ENCODE measurements at regions not wholly inside any gene's neighbourhood (a gene's known extent, or its start where the extent isn't known, plus 50 kb on each side); places are given as distances from the start of the nearest gene placed in this dataset.
"Not testable (repeated sequence)": the region's sequence is repeated elsewhere in the genome, so short reads cannot be mapped to it uniquely, and the experiment has no call there.

DNA sequence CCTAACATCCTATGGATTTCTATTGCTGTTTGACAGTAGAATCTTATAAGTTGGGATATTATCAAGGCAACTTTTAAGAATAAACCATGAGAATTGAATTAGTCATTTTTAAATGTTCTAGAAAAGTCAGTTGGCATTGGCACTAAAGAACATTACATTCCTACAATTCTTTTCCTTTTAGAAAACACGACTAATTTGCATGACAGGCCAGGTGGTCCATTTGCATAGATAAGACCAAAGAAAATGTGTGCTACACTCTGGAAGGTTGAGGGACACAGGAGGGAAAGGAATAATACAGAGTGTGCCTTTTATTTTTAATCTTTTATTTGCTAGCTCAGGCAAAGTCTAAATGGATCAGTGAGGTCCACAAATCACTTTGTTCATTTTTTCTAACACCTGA is 962.3 kb downstream of the EPHA3 start:
- no peak for DNase-seq (ENCODE audit: low read depth)

DNA sequence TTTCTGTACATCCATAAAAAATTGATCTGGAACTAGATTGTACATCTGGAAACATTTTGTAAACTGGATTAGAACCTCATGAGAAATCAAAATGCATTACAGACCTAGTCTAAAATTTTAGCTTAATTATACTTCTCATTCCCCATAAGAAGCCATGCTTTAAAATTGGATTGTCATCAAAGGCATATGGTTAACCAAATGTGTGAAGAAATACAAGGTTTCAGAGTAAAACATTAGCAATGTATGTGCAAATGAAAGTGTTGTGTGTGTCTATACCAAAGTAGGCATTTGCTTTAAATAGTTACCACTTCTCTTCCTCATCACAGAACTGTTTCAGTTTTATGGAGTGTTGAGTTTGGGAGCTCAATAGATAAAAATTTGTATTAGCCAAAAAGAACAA is 968.7 kb downstream of the EPHA3 start:
- DNase-seq (ENCODE audit: low read depth), result no peak

DNA sequence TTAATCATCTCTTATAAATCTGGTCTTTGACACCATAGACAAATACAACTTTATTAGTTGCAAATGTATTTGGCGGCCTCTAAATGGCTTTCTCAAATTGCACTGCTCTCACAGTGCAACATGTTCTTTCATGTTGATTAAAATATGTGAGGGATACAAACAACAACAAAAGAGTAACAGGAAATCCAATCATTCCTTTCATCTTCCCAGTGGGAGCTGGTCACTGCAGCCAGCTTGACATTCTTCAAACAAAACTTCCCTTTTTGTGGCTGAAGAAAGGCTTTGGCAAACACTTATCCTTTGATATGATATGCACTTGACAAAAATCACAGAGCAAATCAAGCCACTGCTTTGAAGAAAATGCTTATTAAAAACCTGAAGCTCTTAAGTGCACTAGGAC is 973.6 kb downstream of the EPHA3 start:
- DNase-seq (ENCODE audit: low read depth), result no peak

DNA sequence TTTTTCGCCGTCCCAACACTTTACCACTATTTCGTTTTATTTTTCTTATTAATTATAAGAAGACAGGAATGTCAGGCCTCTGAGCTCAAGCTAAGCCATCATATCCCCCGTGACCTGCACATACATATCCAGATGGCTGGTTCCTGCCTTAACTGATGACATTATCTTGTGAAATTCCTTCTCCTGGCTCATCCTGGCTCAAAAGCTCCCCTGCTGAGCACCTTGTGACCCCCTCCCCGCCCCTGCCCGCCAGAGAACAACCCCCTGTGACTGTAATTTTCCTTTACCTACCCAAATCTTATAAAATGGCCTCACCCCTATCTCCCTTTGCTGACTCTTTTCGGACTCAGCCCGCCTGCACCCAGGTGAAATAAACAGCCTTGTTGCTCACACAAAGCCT is 978.9 kb downstream of the EPHA3 start:
- not testable (repeated sequence) for DNase-seq (ENCODE audit: low read depth)

DNA sequence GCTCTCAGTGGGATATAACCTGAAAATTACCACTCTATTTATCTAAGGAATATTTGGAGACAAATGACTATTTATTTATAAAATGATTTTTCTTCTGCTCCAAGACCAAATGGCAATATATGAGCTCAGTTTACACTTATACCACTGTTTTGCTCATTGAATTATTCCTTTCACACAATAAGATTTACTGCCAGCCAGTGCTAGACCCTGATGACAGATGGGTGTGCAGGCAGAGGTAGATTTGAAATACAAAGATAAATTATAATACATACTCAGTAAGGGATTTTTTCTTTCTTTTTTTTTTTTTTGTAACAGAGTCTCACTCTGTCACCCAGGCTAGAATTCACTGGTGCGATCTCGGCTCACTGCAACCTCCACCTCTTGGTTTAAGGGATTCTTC is 980.3 kb downstream of the EPHA3 start:
- DNase-seq (ENCODE audit: low read depth), result no peak

DNA sequence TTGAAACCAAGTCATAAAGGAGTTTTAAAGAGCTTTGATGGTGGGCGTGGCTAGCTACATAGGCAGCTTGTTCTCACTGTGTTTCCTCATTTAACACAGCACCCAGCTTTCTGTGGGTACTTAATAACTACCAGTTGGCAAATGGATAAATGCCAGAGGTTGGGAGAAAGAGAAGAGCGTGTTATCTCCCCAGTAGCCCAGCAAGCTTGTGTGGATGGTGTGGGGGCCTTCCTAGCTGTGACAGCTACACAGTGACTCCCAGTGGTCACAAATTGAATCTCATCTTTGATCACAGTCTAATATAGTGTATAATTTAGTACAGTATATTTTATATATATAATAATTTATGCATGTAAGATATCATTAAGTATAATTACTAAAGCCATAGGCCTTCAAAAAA is 984.1 kb downstream of the EPHA3 start:
- DNase-seq (ENCODE audit: low read depth), result no peak

DNA sequence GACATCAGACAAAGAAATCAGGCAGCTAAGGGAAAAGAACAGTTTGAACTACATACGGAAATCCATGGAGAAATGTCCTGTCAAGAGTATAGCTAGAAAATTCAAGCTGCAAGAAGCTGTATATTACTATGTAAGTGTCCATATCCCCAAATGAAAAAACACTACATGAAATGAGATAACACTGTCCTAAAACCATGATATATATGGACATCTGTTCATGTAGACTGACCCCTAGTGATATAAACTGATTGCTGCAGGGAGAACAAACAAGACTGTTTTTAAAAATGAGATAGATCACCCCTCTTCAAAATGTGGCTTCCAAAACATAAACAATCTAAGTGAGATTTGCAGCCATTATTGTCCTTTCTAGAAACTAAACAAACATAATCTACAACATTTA is 985.6 kb downstream of the EPHA3 start:
- peak; percentile 2 for DNase-seq (ENCODE audit: low read depth)

DNA sequence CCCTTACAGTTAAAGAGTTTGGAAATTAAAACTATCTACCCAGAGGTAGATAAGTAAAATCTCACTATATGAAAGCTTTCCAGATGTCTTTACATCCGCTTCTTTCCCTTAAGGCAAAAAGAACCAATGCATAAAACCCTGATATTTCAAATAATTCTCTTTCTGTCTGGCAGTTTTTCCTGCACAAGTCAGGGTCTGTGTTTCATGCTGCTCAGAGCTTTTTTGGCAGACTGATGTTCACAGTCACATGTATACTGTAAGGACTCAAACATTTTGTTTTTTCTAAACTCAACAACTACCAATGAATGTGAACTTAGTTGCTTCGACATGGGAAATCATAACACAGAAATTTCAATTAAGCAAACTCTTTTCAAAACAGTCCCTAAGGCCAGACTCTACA is 988.4 kb downstream of the EPHA3 start:
- no peak for DNase-seq (ENCODE audit: low read depth)

DNA sequence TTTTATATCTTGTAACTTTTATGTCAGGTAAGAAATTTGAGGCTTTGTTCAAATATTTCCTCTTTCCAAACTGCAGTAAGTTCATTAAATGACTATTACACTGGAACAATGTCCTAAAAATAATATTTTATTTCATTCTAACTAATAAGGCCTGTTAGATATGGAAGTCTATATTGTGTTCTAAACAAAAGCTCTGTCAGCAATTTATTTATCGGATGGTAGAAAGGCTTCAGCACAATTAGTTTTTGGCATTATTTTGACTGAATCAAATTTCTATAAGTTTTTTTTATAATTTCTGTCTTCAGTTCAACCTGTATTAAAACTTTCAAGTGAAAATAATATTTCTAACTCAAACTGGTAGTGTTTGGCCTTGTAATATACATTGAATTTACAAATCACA is 992.1 kb downstream of the EPHA3 start:
- DNase-seq (ENCODE audit: low read depth), result no peak

DNA sequence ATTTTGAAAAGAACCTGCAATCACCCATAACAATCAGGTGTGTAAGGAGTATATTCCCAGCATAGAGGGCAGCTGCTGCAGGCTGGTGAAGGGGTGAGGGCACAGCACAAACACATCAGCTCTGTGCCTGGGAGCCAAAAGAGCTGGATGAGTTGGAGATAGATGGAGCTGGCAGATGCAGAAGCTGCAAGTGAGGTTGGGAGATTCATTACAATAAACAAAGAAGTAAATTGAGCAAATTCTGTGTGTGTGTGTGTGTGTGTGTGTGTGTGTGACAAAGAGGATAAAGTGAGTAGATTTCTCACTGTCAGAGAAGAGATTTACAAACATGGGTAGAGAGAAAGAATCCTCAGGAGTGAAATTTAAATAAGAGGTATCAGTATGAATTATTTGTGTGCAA is 994.7 kb downstream of the EPHA3 start:
- no peak for DNase-seq (ENCODE audit: low read depth)

DNA sequence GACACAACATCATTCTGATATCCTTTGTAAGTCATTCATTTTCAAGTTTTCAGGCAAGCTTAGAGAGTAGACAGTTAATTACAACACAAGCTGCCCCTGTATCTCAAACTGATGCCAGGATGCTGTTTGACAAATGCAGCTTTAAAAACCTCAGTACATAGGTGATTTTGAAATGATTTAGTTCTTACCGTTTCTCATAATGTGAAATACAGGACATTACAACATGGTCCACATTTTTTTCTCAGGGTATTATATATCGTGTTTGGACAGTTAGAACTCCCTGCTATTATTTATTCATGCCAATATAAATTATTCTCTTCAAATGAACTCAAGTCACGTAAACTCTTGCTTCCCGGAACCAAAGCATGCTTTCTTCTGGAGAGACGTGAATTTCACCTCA is 1013.9 kb downstream of the EPHA3 start:
- DNase-seq (ENCODE audit: low read depth), result no peak

DNA sequence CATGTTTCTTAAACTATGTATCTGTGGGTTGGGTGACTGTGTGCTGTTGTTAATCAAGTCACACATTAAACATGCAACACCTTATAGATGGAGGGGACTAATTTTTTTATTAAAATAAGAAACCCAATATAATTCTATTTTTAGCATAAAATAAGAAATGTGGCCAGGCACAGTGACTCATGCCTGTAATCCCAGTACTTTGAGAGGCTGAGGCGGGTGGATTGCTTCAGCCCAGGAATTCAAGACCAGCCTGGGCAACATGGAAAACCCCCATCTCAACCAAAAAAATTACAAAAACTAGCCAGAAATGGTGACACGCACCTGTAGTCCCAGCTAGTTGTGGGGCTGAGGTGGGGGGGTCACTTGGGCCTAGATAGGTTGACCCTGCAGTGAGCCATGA is 1021.0 kb downstream of the EPHA3 start:
- DNase-seq (ENCODE audit: low read depth), result no peak

DNA sequence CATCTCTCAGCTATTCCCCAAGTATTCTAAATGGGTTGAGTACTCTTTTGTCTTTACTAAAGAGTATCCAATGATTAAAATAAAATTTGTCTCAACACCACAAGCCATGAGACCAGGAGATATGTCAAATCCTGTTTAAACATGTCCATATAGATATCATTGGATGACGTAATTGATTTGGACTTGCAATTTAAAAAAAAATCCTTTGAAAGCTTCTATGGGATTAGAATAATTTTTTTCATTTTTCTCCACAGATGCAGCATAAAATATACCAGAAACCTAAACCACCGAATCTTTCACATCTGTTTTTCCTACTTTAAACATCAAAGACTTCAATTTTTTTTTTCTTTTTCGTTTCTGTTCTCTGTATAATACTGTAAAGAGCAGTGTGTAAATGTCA is 1022.3 kb downstream of the EPHA3 start:
- DNase-seq (ENCODE audit: low read depth), result no peak

DNA sequence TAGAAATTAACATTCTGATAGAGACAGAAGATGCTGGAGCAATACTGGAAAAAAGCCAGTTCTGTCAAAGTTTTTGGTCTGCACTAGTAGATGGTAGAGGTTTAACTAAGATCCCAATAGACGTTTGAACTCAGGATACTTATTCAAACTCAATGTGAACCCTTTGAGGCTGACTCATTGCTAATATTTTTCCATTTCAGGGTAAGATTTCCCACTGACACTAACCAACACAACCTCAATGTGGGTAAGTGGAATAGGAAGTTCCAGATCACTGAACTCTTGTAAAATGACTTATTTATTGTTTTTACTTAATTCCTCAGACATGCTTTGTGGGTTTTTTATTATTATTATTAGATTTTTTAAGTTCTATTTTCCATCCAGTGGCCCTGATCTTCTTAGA is 1024.8 kb downstream of the EPHA3 start:
- DNase-seq (ENCODE audit: low read depth), result peak; percentile 2

DNA sequence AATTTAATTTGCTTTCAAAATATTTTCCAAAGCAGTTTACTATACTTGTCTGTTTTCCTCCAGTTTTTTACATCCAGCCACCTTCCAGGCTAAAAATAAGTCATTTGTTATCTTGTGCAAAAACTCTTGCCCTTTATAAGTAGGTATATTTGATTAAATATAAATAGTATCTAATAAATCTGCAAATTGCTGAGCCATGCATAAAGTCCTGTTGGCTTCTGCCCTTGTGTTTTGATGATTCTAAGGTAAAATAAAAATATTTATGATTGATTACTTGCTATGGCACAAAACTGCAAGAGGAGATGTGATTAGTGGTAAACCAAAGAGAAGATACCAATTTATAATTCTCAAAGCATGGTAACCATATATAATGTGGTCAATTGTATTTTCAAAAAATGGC is 1026.7 kb downstream of the EPHA3 start:
- DNase-seq (ENCODE audit: low read depth), result no peak

DNA sequence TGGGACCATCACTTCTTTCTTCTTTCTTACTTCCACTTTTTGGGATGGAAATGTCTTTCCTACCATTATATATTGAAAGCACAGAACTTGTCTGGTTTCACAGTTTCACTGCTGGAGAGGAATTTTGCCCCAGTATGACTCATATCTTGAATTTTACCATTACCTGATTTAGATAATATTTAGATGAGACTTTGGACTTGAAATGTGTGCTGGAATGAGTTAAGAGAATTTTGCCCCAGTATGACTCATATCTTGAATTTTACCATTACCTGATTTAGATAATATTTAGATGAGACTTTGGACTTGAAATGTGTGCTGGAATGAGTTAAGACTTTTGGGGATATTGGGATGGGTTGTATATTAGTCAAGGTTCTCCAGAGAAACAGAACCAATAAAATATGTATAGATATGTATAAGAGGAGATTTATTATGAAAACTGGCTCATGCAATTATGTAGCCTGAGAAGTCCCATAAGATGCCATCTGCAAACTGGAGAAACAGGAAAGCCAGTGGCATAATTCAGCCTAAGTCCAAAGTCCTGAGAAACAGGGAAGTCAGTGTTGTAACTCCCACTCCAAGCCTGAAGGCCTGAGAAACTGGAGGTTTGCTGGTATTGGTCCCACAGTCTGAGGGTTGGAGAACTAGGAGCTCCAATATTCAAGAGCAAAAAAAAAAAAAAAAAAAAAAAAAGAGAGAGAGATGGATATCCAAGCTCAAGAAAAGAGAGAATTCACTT is 1029.2 kb downstream of the EPHA3 start:
- no peak for DNase-seq (ENCODE audit: low read depth)

DNA sequence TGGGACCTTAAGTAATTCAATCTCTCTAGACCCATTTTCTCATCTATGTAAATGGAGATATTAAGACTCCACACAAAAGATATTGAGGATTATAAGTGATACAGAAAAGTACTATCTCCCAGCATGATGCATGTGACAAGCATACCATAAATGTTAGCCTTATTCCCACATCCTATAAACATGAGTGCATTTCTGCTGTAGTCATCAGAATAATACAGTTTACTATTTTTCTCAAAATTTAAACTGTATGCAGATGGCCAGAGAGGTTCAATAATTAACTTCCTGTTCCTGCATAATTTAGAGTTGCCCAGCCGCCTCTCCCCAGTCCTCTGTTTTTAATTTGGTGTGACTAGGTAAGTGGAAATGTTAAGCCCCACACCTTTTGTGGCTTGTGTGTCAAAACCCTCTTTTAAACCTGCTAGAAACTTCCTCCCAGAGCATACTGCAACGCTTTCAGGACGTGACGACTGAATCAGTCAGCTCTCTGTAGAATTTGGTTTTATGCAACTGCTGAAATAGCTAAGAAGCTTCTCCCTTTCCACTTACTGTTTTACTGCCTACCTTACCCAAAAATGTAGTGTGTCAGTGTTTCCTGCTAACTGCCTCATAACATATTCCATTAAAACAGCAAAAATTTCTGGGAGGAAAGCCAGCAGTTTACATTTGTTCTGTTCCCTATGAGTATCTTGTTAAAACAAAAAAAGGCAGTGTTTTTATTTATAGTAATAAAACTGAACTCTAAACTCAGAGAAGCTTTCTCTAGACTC is 1037.9 kb downstream of the EPHA3 start:
- no peak for DNase-seq (ENCODE audit: low read depth)

DNA sequence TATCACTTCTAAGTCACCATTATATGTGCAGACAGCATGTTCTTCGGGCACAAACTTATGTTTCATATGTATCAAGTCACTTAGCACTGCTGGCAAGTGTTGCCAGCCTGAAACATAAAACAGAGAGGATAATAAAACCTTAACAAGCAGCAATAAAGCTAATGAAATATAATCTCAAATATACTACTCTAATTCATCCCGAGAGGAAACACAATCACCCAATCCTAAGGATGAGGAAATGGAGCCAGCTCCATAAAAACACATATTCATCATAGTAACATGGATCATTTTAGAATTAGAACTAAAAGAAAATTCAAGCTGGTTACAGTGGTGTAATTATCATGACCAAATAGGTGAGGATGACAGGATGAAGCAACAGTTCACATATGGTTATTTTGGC is 1072.7 kb downstream of the EPHA3 start:
- no peak for DNase-seq (ENCODE audit: low read depth)

DNA sequence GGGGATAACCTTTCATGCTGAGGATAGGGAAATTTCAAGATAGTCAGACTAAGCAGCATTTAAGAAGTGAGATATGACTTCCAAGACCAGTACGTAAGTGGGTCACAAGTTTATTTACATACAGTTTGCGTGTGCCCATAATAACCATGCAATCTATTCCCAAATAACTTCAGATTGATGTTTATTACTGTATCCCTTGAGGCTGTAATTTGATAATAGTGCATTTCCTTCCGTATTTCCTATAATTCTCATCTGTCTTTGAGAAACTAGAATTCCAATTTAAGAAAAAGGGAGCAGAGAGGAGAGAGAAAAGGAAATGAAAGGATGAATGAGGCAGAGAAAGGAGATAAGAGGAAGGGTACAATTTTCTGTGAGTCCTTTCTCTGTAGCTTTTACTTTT is 1073.1 kb downstream of the EPHA3 start:
- DNase-seq (ENCODE audit: low read depth), result no peak

DNA sequence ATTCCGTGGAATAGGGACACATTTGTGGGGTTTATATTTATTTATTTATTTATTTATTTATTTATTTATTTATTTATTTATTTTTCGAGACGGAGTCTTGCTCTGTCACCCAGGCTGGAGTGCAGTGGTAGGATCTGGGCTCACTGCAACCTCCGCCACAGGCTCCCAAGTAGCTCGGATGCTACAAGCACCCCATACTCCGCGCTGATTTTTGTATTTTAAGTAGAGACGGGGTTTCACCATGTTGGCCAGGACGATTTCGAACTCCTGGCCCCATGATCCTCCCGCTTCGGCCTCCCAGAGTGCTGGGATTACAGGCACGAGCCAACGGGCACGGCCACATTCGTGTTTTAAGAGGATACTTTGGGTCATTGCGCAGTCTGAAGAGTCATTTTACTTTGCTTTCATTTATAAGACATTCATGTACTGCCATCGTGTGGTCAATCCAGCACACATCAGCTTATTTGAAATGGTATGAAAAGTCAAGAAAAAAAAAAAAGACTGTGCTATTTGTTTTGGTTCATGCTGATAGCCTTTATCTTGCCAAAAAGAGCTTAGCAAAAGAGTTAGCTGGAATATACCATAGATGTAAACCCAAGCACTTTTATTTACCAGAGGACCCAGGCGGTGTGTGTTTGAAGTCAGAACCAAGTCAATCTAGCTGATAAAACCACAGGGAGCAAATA is 1075.0 kb downstream of the EPHA3 start:
- peak; percentile 6 for DNase-seq (ENCODE audit: low read depth)

DNA sequence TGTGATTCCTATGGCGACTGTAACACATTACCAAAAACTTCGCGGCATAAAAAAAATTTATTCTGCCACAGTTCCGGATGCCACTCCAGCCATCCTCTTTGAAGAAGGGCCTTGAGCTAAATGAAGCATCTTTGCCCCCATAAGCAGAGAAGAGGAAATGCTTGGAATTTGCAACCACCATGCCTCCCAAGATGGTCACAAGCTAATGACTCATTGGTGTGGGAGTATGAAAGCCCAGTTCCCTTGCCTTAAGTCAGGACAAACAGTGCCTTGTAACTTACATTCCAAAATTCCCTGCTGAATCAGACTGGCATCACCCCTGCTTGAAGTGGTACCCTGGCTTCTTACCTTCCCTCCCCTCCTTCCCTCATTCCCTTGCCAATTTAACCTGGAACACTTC is 1077.4 kb downstream of the EPHA3 start:
- peak; percentile 11 for DNase-seq (ENCODE audit: low read depth)

DNA sequence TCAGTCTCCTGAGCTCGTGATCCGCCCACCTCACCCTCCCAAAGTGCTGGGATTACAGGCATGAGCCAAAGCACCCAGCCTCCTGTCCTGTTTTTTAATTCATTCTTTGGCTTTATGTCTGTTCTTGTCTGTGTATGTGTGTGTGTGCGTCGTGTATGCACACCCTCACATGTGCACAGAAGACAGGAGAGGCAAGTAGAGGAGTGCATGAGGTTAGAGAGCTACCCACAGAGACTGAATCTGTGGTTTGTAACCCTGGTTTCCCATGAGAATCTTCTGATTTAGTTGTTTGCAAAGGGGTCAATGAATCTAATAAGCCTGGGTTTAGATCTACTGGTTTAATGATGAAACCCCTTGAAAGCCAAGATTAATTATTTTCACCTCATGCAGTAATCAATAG is 1090.0 kb downstream of the EPHA3 start:
- DNase-seq (ENCODE audit: low read depth), result not testable (repeated sequence)

DNA sequence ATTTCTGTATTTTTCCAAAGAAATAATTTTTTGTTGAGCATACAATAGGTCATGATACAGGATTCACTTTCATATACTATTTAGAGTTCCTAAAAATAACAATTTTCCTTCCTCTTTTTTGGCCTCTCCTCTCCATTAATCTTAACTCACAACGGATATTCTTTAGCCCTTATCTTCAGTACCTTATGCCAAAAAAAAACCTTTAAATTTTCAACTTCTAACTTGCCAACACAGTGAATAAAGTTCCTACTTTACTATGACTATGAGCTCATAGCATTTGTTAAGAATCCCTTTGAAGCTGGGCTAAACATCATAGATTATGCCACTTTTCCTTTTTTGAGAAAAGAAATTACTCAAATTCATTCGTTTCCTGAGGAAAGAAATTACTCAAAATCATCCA is 1095.5 kb downstream of the EPHA3 start:
- DNase-seq (ENCODE audit: low read depth), result not testable (repeated sequence)

Measured in renal cortical epithelial cell (primary cell).